HG02981 (cell line): ENCODE measurements at regions not wholly inside any gene's neighbourhood (a gene's known extent, or its start where the extent isn't known, plus 50 kb on each side); places are given as distances from the start of the nearest gene placed in this dataset.

Experiments used
- ATAC-seq: cut with Tn5 transposase; IDR thresholded peaks from one replicate; pipeline ENCODE4 v1.9.1; 2021; ENCODE audit warnings: mild to moderate bottlenecking, moderate library complexity; ENCODE audit not compliant: unreplicated experiment

DNA sequence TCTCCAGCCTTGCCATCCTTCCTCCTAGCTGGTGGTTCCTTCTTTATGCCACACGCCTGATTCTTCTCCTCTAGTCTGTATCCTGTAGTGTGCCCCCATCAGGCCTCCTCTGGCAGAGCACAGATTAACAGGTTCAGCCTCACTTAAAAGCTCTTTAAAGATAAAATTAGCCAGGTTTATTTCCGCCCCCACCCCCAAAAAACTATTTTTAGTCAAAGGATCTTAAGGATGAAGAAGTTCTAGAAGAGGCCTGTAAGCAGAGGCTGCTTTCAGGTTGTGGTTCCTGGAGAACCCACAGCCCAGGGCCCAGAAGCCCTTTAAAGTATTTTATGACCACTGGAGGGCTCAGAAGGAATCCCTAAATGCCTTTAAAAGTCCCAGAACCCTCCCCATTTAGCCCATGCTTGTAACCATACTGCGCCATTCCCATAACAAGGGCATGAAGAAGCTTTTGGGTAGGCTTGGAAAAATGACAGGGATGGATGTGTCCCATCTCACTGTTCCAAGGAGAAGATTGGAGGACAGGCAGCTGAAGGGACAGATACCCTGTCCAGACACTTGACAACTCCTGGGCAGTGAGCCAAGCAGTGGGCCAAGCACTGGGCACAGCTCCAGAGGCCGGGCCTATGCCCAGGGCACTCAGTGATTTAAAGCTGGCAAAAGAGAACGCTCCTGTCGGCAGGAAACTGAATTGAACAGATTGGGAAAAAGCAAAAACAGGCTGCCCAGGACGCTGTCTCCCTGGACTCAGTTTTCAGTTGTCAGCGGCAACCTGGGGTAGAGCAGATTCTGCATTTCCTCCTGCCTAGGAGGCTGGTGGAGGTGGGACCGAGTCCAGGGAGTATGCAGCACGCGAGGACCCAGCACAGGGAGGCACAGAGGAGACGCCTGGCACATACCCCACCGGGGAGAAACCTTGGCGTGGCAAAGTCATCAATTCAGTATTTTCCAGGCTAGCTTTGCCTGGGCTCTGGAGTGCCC lies 106.3 kb upstream of the SSBP2 start:
- no peak for ATAC-seq

GRCh38 chr5:81855591-81855990 lies 104.7 kb upstream of the SSBP2 start:
- ATAC-seq, result no peak

DNA sequence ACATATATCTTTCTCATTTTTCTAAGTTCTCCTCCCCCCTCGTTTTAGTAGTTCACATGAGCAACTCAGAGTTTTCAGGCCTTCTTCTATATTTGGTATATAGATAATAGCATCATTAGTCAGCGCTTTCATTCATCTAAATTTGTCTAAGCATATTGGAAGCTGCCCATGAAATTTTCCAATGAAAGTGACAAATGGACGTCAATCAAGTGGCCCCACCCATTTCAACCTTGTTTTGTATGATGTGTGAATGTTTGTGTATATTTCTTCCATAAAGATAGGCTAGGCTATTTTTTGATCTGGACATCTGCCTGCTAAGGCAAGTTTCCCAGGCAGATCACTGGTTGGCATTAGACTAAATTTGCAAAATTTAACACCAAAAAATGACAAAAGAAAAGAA lies 104.0 kb upstream of the SSBP2 start:
- no peak for ATAC-seq

- no peak for ATAC-seq
Observed at GRCh38 chr5:81854485-81854884, 103.6 kb upstream of the SSBP2 start.

DNA sequence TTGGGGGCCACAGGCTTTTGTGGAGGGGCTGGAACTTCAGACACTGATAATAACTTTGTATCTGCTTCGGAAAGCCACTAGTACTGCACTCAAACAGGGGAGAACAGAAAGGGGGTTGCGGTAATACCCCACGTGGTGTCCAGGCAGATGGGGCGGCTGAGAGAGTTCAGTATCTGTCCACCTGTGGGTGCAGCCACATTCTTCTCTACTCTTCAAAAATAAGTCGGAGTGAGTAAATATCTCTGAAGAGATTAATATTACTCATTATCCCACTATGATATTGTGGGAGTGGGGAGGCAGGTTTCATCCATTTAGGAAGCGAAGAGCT lies 102.1 kb upstream of the SSBP2 start:
- no peak for ATAC-seq

GRCh38 chr5:81852291-81853029 lies 101.6 kb upstream of the SSBP2 start:
- ATAC-seq, result no peak

GRCh38 chr5:81851481-81852178 lies 100.7 kb upstream of the SSBP2 start:
- peak; percentile 80 for ATAC-seq

GRCh38 chr5:81850501-81851357 lies 99.8 kb upstream of the SSBP2 start:
- ATAC-seq, result no peak

GRCh38 chr5:81849770-81850367 lies 99.0 kb upstream of the SSBP2 start:
- no peak for ATAC-seq

DNA sequence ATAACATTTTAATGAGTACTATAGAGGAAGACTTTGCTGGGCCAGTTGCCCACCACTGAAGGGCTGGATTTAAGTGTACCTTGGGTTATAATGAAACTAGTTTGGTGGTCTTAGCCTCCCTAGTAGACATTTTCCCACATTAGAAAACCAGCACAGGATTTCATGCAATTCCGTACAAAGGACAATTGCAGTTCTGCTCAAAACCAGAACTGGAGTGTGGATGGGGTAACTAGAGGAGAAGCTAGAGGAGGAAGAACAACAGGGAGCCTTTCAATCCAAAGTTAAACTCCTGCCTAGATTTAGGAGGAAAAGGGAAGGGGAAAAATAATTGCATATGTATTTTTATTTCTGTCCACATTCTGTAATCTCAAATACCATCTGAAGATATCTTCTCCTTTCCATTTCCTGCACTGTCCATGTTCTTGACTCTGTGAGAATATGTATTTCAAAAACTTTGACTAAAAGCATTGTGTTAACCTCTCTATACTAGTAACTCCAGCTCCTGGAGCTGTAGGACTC lies 97.5 kb upstream of the SSBP2 start:
- ATAC-seq, result no peak

GRCh38 chr5:81846301-81846700 lies 95.4 kb upstream of the SSBP2 start:
- ATAC-seq, result no peak

DNA sequence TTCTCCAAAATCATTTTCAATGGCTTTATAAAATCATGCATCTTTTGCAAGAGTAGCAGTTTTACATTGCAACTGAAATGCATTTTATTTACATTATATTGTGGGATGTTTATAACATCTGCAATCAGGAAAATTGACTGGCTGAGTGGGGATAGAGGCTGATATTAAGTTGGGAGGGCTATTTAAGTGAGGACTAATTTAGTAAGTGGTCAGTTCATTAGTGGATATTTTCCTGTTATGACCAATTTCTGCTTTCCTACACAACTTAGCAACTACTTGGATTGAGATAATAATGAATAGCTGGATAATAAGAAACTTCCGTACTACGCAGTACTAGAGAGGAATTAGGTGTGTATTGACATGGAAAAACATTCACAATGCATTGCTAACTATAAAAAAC lies 92.9 kb upstream of the SSBP2 start:
- no peak for ATAC-seq

GRCh38 chr5:81842795-81843398 lies 92.0 kb upstream of the SSBP2 start:
- ATAC-seq, result no peak

DNA sequence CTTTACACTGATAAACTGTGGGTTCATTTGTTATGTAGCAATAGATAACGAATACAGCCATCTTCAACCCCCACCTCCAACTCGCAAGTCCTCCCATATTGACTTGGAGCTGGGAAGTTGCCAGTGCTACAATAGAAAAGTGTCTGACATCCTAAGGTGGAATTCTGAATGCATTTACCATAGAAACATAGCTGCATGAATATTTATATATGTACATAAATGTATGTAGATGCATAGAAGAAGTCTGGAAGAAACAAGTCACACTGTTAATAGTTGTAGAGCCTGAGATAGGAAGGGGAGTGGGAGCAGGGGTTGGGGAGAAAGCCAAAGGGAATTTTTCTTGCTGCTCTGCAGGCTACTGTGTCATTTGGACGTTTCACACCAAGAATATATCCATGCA lies 88.1 kb upstream of the SSBP2 start:
- no peak for ATAC-seq

DNA sequence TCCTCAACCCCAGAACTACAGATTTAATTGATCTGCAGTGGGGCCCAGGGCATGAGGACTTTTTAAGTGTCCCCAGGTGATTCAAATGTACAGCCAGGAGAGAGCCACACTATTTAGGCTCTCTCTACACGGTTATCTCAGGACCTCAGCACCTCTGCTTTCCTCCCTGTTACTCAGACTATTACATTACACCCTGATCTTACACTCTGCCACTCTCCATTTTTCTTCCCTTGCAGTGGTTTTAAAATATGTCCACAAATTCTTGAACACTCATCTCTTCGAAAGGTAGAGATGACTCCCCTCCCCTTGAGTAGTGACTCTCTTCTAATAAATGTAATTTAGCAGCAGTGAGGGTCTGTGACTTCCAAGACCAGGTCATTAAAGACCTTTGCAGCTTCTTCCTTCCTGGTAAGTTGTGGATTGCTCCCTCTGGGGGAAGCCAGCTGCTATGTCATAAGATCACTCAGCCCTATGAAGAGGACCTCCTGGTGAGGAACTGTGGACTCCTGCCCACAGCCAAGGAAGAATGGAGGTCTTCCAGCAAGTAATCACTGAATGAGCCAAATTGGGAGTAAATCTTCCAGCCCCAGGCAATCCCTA lies 87.5 kb upstream of the SSBP2 start:
- peak; percentile 67 for ATAC-seq

DNA sequence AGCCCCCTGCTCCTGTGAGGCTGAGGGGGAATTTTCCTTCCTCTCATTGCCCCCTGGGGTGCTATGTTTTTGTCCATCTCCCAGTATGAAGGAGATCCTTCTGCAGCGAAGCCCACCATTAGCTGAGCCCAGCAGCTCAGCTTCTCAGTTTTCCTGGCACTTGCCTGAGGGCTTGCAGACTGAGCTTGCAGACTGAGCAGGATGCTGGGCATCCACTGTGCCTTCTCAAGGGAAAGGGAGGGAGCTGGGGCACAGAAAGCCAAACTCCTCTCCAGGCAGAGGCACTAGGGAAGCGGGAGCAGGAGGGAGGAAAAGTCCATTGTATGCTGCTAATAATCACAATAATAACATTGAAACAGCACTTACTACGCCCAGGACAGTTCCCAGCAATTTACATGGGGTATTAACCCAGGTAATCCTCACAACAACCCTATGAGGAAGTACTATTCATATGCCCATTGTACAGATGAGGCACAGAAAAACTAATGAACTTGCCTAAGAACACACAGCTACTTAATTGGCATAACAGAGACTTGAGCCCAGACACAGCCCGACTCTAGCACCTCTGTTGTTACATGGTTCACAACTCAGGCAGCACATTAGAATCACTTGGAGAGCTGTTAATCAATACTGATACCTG lies 86.9 kb upstream of the SSBP2 start:
- ATAC-seq, result peak; percentile 13

DNA sequence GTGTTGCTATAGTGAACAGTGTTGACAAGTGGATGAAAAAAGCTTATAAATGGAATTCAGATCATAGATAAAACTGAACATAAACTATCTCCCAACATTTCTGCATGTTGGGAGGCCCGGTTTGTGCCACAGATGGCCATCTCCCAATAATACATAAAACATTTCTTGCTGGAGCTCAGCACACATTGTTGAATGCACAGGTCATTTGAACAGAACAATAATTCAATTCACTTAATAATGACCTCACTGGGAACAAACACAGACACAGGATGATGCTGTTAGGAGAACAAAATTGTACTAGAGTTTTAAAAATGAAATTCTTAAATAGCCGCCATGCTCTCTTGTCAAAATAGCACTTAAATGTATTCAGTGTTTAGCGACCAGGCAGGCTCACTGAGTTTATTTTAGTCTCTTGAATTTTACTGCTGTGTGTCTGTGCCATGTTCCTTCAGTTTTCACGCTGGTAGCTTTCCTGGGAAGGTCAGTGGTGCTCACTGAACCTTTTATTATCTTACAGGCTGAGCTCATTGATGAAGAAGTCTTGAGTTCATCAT lies 85.0 kb upstream of the SSBP2 start:
- no peak for ATAC-seq

GRCh38 chr5:81834021-81834660 lies 83.2 kb upstream of the SSBP2 start:
- ATAC-seq, result no peak
